WTC11 (cell line): ENCODE measurements at regions not wholly inside any gene's neighbourhood (a gene's known extent, or its start where the extent isn't known, plus 50 kb on each side); places are given as distances from the start of the nearest gene placed in this dataset.

Experiments used
- ATAC-seq: fragments of 200-7000 bp; cut with Tn5 transposase; 2 replicates; pipeline ENCODE4 v1.10.0; 2021; ENCODE audit warnings: mild to moderate bottlenecking, moderate library complexity
- CTCF ChIA-PET: fragments of 300-600 bp; sonication (Branson Sonifier 250); formaldehyde crosslinking; loops from one replicate; lab custom pipeline; 2021; ENCODE audit warnings: antibody characterized with exemption; lab: Charles Lee
- POLR2A ChIA-PET: fragments of 350-600 bp; sonication (Branson Sonifier 250); formaldehyde crosslinking; loops from one replicate; lab custom pipeline; 2021; ENCODE audit warnings: antibody characterized with exemption; lab: Charles Lee
- DNase-seq: peaks from one replicate; pipeline ENCODE4 v3.0.0; 2021; ENCODE audit warnings: low spot score
- H3K27ac Mint-ChIP-seq: 2 replicates; pipeline ENCODE4 v1.8.0; 2021; ENCODE audit warnings: mixed read lengths
- H3K27me3 Mint-ChIP-seq: 2 replicates; pipeline ENCODE4 v1.8.0; 2021; ENCODE audit warnings: low read depth, mild to moderate bottlenecking, moderate library complexity, mixed read lengths
- H3K36me3 Mint-ChIP-seq: 2 replicates; pipeline ENCODE4 v1.8.0; 2021; ENCODE audit warnings: mixed read lengths
- H3K4me1 Mint-ChIP-seq: 2 replicates; pipeline ENCODE4 v1.8.0; 2022; ENCODE audit warnings: mixed read lengths
- H3K4me3 Mint-ChIP-seq: 2 replicates; pipeline ENCODE4 v1.8.0; 2021; ENCODE audit warnings: mild to moderate bottlenecking, moderate library complexity, mixed read lengths
- H3K9me3 Mint-ChIP-seq: 2 replicates; pipeline ENCODE4 v1.8.0; 2021; ENCODE audit warnings: mixed read lengths
- ATF1 ChIP-seq: sonication (generic); formaldehyde crosslinking; IDR thresholded peaks from 2 replicates; pipeline ENCODE4 v1.8.1; 2023; ENCODE audit warnings: mild to moderate bottlenecking, moderate library complexity, missing genetic modification reagents
- FOXK1 ChIP-seq: sonication (generic); formaldehyde crosslinking; IDR thresholded peaks from 2 replicates; pipeline ENCODE4 v1.8.0; 2022; ENCODE audit warnings: mild to moderate bottlenecking, moderate library complexity, missing genetic modification reagents
- GTF2I ChIP-seq: fragments of 250-450 bp; sonication (Bioruptor Pico); conservative IDR thresholded peaks from 2 replicates; pipeline ENCODE4 v1.4.0; 2021; ENCODE audit warnings: mild to moderate bottlenecking
- NR1H2 ChIP-seq: sonication (generic); formaldehyde crosslinking; IDR thresholded peaks from 2 replicates; pipeline ENCODE4 v1.9.0; 2021; ENCODE audit warnings: mild to moderate bottlenecking, moderate library complexity, missing genetic modification reagents
- NR3C1 ChIP-seq: sonication (generic); formaldehyde crosslinking; conservative IDR thresholded peaks from 2 replicates; pipeline ENCODE4 v1.8.1; 2023; ENCODE audit warnings: low read depth, mild to moderate bottlenecking, missing genetic modification reagents
- RELA ChIP-seq: sonication (generic); formaldehyde crosslinking; IDR thresholded peaks from 2 replicates; pipeline ENCODE4 v1.8.1; 2022; ENCODE audit warnings: missing genetic modification reagents, mild to moderate bottlenecking, borderline replicate concordance
- SMAD4 ChIP-seq: sonication (generic); formaldehyde crosslinking; IDR thresholded peaks from 2 replicates; pipeline ENCODE4 v1.8.0; 2022; ENCODE audit warnings: mild to moderate bottlenecking, missing genetic modification reagents
- TCF7 ChIP-seq: sonication (generic); formaldehyde crosslinking; IDR thresholded peaks from 2 replicates; pipeline ENCODE4 v1.8.0; 2022; ENCODE audit warnings: mild to moderate bottlenecking, low read depth, missing genetic modification reagents, moderate library complexity
- ZBTB21 ChIP-seq: sonication (generic); formaldehyde crosslinking; IDR thresholded peaks from 2 replicates; pipeline ENCODE4 v1.8.1; 2023; ENCODE audit warnings: mild to moderate bottlenecking, missing genetic modification reagents, borderline replicate concordance
- ZNF138 ChIP-seq: sonication (generic); formaldehyde crosslinking; conservative IDR thresholded peaks from 2 replicates; pipeline ENCODE4 v1.8.1; 2022; ENCODE audit warnings: mild to moderate bottlenecking, moderate library complexity, missing genetic modification reagents
- ZNF232 ChIP-seq: sonication (generic); formaldehyde crosslinking; IDR thresholded peaks from 2 replicates; pipeline ENCODE4 v1.8.0; 2022; ENCODE audit warnings: mild to moderate bottlenecking, missing genetic modification reagents
- ZNF396 ChIP-seq: fragments of 250-450 bp; sonication (Bioruptor Pico); IDR thresholded peaks from 2 replicates; pipeline ENCODE4 v1.8.0; 2021; ENCODE audit warnings: mild to moderate bottlenecking, moderate library complexity, borderline replicate concordance
- ZNF416 ChIP-seq: fragments of 250-450 bp; sonication (Bioruptor Pico); IDR thresholded peaks from 2 replicates; pipeline ENCODE4 v1.9.0; 2021; ENCODE audit warnings: mild to moderate bottlenecking, inconsistent platforms
- TF ChIP-seq, protein P1 (sequence below): sonication (generic); formaldehyde crosslinking; IDR thresholded peaks from 2 replicates; pipeline ENCODE4 v1.8.1; 2022; ENCODE audit warnings: low read depth, mild to moderate bottlenecking, moderate library complexity, missing genetic modification reagents, borderline replicate concordance
- TF ChIP-seq, protein P2 (sequence below): fragments of 250-450 bp; sonication (Bioruptor Pico); IDR thresholded peaks from 2 replicates; pipeline ENCODE4 v1.9.0; 2021; ENCODE audit warnings: mild to moderate bottlenecking
- TF ChIP-seq, protein P3 (sequence below): sonication (generic); formaldehyde crosslinking; IDR thresholded peaks from 2 replicates; pipeline ENCODE4 v1.8.1; 2023; ENCODE audit warnings: mild to moderate bottlenecking, moderate library complexity, missing genetic modification reagents
- TF ChIP-seq, protein P4 (sequence below): sonication (generic); formaldehyde crosslinking; IDR thresholded peaks from 2 replicates; pipeline ENCODE4 v1.8.1; 2022; ENCODE audit warnings: missing genetic modification reagents, borderline replicate concordance
- TF ChIP-seq, protein P5 (sequence below): sonication (generic); formaldehyde crosslinking; IDR thresholded peaks from 2 replicates; pipeline ENCODE4 v1.8.0; 2022; ENCODE audit warnings: mild to moderate bottlenecking, missing genetic modification reagents
- TF ChIP-seq, protein P6 (sequence below): fragments of 250-450 bp; sonication (Bioruptor Pico); IDR thresholded peaks from 2 replicates; pipeline ENCODE4 v1.9.0; 2021; ENCODE audit warnings: moderate library complexity, mild to moderate bottlenecking, inconsistent platforms, borderline replicate concordance
- TF ChIP-seq, protein P7 (sequence below): fragments of 250-450 bp; sonication (Bioruptor Pico); IDR thresholded peaks from 2 replicates; pipeline ENCODE4 v2.1.2; 2022; ENCODE audit warnings: mild to moderate bottlenecking, moderate library complexity
- TF ChIP-seq, protein P8 (sequence below): sonication (generic); formaldehyde crosslinking; IDR thresholded peaks from 2 replicates; pipeline ENCODE4 v1.8.0; 2022; ENCODE audit warnings: mild to moderate bottlenecking, missing genetic modification reagents

DNA sequence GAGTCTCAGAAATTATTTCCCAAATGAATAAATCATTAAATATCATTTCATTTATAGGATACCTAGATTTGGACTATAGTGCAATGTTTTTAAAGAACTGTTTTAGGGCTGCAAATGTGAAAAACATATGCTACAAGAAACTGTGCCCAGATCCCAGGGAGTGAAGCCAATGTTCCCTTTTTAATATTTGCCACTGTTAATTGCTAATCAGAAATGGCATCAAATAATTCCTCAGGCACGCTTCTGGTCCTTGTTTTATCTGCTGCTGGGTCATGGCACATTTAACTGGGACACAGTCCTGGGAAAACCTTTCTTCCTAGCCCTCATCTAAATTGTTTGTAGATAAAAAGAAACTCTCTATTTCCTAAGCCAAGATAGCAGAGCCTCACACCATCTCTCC is 79.3 kb upstream of the CNTNAP4 start:
- H3K4me3 Mint-ChIP-seq, result no peak overlapping the region
- ATAC-seq, result no peak
- DNase-seq, result no peak
- H3K36me3 Mint-ChIP-seq, result peaks cover 13% of the 10 kb centered on the region
- TF ChIP-seq, protein P1, sequence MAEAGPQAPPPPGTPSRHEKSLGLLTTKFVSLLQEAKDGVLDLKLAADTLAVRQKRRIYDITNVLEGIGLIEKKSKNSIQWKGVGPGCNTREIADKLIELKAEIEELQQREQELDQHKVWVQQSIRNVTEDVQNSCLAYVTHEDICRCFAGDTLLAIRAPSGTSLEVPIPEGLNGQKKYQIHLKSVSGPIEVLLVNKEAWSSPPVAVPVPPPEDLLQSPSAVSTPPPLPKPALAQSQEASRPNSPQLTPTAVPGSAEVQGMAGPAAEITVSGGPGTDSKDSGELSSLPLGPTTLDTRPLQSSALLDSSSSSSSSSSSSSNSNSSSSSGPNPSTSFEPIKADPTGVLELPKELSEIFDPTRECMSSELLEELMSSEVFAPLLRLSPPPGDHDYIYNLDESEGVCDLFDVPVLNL (CRISPR knock-in tag), result no peak
- TF ChIP-seq NR3C1 (CRISPR knock-in tag) (no peak), SMAD4 (CRISPR knock-in tag) (no peak), ZNF416 (CRISPR knock-in tag) (no peak), RELA (no peak), NR1H2 (no peak), GTF2I (CRISPR knock-in tag) (no peak), FOXK1 (CRISPR knock-in tag) (no peak), ZNF138 (CRISPR knock-in tag) (no peak), ZNF396 (CRISPR knock-in tag) (no peak), TCF7 (CRISPR knock-in tag) (no peak)
- TF ChIP-seq, protein P2, sequence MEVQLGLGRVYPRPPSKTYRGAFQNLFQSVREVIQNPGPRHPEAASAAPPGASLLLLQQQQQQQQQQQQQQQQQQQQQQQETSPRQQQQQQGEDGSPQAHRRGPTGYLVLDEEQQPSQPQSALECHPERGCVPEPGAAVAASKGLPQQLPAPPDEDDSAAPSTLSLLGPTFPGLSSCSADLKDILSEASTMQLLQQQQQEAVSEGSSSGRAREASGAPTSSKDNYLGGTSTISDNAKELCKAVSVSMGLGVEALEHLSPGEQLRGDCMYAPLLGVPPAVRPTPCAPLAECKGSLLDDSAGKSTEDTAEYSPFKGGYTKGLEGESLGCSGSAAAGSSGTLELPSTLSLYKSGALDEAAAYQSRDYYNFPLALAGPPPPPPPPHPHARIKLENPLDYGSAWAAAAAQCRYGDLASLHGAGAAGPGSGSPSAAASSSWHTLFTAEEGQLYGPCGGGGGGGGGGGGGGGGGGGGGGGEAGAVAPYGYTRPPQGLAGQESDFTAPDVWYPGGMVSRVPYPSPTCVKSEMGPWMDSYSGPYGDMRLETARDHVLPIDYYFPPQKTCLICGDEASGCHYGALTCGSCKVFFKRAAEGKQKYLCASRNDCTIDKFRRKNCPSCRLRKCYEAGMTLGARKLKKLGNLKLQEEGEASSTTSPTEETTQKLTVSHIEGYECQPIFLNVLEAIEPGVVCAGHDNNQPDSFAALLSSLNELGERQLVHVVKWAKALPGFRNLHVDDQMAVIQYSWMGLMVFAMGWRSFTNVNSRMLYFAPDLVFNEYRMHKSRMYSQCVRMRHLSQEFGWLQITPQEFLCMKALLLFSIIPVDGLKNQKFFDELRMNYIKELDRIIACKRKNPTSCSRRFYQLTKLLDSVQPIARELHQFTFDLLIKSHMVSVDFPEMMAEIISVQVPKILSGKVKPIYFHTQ (CRISPR knock-in tag), result no peak
- TF ChIP-seq, protein P3, sequence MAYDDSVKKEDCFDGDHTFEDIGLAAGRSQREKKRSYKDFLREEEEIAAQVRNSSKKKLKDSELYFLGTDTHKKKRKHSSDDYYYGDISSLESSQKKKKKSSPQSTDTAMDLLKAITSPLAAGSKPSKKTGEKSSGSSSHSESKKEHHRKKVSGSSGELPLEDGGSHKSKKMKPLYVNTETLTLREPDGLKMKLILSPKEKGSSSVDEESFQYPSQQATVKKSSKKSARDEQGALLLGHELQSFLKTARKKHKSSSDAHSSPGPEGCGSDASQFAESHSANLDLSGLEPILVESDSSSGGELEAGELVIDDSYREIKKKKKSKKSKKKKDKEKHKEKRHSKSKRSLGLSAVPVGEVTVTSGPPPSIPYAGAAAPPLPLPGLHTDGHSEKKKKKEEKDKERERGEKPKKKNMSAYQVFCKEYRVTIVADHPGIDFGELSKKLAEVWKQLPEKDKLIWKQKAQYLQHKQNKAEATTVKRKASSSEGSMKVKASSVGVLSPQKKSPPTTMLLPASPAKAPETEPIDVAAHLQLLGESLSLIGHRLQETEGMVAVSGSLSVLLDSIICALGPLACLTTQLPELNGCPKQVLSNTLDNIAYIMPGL, result no peak
- H3K9me3 Mint-ChIP-seq, result peaks cover 33% of the 10 kb centered on the region
- POLR2A ChIA-PET, result no interaction called here
- CTCF ChIA-PET, result no interaction called here
- H3K27ac Mint-ChIP-seq, result no peak overlapping the region
- peaks cover 35% of the 10 kb centered on the region for H3K4me1 Mint-ChIP-seq
- H3K27me3 Mint-ChIP-seq, result peaks cover 11% of the 10 kb centered on the region

DNA sequence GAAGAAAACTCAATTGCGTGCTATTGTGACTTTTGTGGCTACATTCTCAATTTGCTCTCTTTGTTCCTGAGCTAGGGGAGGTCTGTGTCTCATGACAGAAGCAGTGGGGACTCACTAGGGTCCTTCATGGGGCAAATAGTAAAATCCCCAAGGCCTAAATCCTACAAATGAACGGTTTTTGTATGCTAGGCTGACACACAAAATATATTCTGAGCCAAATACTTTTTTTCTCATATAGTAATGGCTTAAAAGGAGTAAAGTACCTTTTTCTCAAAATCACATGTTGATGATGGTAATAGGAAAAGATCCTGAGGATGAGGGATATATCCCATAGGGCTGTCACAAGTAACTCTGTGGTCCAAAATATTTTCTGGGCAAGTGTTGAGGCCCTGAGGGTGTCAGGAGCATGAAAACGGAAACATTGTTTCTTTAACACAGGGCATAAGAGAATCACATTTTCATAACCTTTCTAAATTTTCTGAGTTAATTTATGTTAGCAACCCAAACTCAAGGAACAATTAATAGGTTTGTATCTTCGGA is 77.5 kb upstream of the CNTNAP4 start:
- peaks cover 34% of the 10 kb centered on the region for H3K9me3 Mint-ChIP-seq
- no peak overlapping the region for H3K4me3 Mint-ChIP-seq
- H3K27ac Mint-ChIP-seq, result no peak overlapping the region
- peaks cover 16% of the 10 kb centered on the region for H3K4me1 Mint-ChIP-seq
- TF ChIP-seq, protein P4, sequence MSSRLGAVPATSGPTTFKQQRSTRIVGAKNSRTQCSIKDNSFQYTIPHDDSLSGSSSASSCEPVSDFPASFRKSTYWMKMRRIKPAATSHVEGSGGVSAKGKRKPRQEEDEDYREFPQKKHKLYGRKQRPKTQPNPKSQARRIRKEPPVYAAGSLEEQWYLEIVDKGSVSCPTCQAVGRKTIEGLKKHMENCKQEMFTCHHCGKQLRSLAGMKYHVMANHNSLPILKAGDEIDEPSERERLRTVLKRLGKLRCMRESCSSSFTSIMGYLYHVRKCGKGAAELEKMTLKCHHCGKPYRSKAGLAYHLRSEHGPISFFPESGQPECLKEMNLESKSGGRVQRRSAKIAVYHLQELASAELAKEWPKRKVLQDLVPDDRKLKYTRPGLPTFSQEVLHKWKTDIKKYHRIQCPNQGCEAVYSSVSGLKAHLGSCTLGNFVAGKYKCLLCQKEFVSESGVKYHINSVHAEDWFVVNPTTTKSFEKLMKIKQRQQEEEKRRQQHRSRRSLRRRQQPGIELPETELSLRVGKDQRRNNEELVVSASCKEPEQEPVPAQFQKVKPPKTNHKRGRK (CRISPR knock-in tag), result no peak
- TF ChIP-seq NR1H2 (no peak), ZNF232 (CRISPR knock-in tag) (no peak), ATF1 (CRISPR knock-in tag) (no peak), ZBTB21 (CRISPR knock-in tag) (no peak), SMAD4 (CRISPR knock-in tag) (no peak)
- TF ChIP-seq, protein P5, sequence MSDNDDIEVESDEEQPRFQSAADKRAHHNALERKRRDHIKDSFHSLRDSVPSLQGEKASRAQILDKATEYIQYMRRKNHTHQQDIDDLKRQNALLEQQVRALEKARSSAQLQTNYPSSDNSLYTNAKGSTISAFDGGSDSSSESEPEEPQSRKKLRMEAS (CRISPR knock-in tag), result no peak
- TF ChIP-seq, protein P6, sequence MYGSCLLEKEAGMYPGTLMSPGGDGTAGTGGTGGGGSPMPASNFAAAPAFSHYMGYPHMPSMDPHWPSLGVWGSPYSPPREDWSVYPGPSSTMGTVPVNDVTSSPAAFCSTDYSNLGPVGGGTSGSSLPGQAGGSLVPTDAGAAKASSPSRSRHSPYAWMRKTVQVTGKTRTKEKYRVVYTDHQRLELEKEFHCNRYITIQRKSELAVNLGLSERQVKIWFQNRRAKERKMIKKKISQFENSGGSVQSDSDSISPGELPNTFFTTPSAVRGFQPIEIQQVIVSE (CRISPR knock-in tag), result no peak
- TF ChIP-seq, protein P7, sequence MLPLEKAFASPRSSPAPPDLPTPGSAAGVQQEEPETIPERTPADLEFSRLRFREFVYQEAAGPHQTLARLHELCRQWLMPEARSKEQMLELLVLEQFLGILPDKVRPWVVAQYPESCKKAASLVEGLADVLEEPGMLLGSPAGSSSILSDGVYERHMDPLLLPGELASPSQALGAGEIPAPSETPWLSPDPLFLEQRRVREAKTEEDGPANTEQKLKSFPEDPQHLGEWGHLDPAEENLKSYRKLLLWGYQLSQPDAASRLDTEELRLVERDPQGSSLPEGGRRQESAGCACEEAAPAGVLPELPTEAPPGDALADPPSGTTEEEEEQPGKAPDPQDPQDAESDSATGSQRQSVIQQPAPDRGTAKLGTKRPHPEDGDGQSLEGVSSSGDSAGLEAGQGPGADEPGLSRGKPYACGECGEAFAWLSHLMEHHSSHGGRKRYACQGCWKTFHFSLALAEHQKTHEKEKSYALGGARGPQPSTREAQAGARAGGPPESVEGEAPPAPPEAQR (CRISPR knock-in tag), result no peak
- TF ChIP-seq, protein P8, sequence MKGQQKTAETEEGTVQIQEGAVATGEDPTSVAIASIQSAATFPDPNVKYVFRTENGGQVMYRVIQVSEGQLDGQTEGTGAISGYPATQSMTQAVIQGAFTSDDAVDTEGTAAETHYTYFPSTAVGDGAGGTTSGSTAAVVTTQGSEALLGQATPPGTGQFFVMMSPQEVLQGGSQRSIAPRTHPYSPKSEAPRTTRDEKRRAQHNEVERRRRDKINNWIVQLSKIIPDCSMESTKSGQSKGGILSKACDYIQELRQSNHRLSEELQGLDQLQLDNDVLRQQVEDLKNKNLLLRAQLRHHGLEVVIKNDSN (CRISPR knock-in tag), result no peak
- CTCF ChIA-PET, result no interaction called here
- ATAC-seq, result no peak
- POLR2A ChIA-PET, result no interaction called here
- DNase-seq, result no peak
- H3K27me3 Mint-ChIP-seq, result peaks cover 9% of the 10 kb centered on the region
- H3K36me3 Mint-ChIP-seq, result peaks cover 17% of the 10 kb centered on the region
